Kidney tubule cell (primary cell): ENCODE measurements at regions not wholly inside any gene's neighbourhood (a gene's known extent, or its start where the extent isn't known, plus 50 kb on each side); places are given as distances from the start of the nearest gene placed in this dataset.

Experiments used
- DNase-seq: peaks from one replicate; pipeline ENCODE4 v3.0.0-alpha.2; 2018; ENCODE audit warnings: low spot score

- no peak for DNase-seq
These were observed 587.0 kb upstream of the COX7C start for GRCh38 chr5:86030753-86031152.

GRCh38 chr5:86038566-86038965, 579.2 kb upstream of the COX7C start:
- no peak for DNase-seq

- DNase-seq = no peak
These were observed 578.4 kb upstream of the COX7C start for GRCh38 chr5:86039351-86039750.

GRCh38 chr5:86070719-86071118, 547.0 kb upstream of the COX7C start:
- DNase-seq = no peak

GRCh38 chr5:86074297-86074696, 543.4 kb upstream of the COX7C start:
- no peak for DNase-seq

GRCh38 chr5:86075139-86075538, 542.6 kb upstream of the COX7C start:
- no peak for DNase-seq

- DNase-seq = no peak
These were observed 522.6 kb upstream of the COX7C start for GRCh38 chr5:86095092-86095491.

GRCh38 chr5:86101966-86102365, 515.8 kb upstream of the COX7C start:
- no peak for DNase-seq

- no peak for DNase-seq
These were observed 508.9 kb upstream of the COX7C start for GRCh38 chr5:86108825-86109224.

- no peak for DNase-seq
These were observed 505.5 kb upstream of the COX7C start for GRCh38 chr5:86112249-86112648.

GRCh38 chr5:86115164-86115563, 502.6 kb upstream of the COX7C start:
- DNase-seq = no peak

GRCh38 chr5:86118542-86118941, 499.2 kb upstream of the COX7C start:
- DNase-seq = no peak

- no peak for DNase-seq
These were observed 493.4 kb upstream of the COX7C start for GRCh38 chr5:86124333-86124732.

GRCh38 chr5:86125731-86126601, 491.8 kb upstream of the COX7C start:
- DNase-seq = no peak

- DNase-seq = no peak
These were observed 490.0 kb upstream of the COX7C start for GRCh38 chr5:86127696-86128095.

- no peak for DNase-seq
These were observed 488.7 kb upstream of the COX7C start for GRCh38 chr5:86129009-86129408.

- DNase-seq = no peak
These were observed 480.4 kb upstream of the COX7C start for GRCh38 chr5:86137297-86137696.

- peak; percentile 7 for DNase-seq
These were observed 473.9 kb upstream of the COX7C start for GRCh38 chr5:86143837-86144236.

GRCh38 chr5:86152988-86153560, 464.7 kb upstream of the COX7C start:
- DNase-seq = no peak

- DNase-seq = no peak
These were observed 461.9 kb upstream of the COX7C start for GRCh38 chr5:86155796-86156195.

GRCh38 chr5:86170194-86170593, 447.5 kb upstream of the COX7C start:
- DNase-seq = no peak

GRCh38 chr5:86175224-86175623, 442.5 kb upstream of the COX7C start:
- DNase-seq = no peak

- DNase-seq = no peak
These were observed 418.5 kb upstream of the COX7C start for GRCh38 chr5:86199287-86199686.

- DNase-seq = no peak
These were observed 389.6 kb upstream of the COX7C start for GRCh38 chr5:86228147-86228546.
